ENCODE measurements at regions not wholly inside any gene's neighbourhood (a gene's known extent, or its start where the extent isn't known, plus 50 kb on each side); places are given as distances from the start of the nearest gene placed in this dataset.

DNA sequence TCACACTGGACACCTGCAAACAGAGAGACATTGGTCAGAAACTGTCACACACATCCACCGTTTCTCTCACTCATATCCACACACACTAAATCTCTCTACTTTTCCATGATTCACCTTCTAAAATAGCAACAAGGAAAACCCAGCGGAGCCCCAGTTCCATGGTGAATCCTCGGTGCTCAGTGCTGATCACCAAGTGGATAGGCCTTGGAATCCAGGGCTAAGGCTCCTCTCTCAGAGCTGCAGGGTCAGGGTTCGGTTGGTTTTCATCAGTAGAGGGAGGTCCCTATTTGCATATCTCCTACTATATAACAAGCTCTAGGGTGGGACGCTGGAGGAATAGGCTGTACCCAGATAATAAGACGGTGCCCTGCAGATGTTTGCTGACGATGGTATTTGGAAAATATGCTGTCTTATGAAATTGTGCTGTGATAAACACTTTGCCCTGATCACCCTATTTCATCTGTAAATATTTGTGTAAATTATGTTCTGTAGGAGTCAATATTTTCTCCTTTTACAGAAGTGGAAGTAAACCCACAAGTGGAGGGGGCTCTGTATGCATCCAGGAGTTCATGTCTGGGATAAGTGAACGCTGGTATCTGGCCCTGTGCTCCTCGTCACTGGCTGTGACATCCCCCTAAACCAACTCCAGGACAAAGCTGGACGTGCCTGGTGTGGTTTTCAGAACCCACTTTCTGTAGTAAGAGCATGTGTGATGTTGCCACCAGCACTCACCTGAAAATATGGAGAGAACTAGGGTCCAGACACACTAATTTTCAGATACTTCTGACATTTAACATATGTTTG, 709.2 kb downstream of the TMEM121 start:
- TF ChIP-seq ZBTB7A (CRISPR knock-in tag; IDR thresholded peaks at IDR 0.05) (no peak), POLR2A (IDR thresholded peaks at IDR 0.05; ENCODE audit: insufficient read depth in 1 of 2, low read depth in 2 of 2, low read length in 2 of 2) (no peak), SIN3A (IDR thresholded peaks at IDR 0.05; ENCODE audit: borderline replicate concordance, low read depth, low read length) (no peak), ZNF720 (CRISPR knock-in tag; IDR thresholded peaks at IDR 0.05) (no peak), GTF2F1 (IDR thresholded peaks at IDR 0.05; ENCODE audit: low read length) (no peak), ATF1 (CRISPR knock-in tag; IDR thresholded peaks at IDR 0.05) (no peak), ATF2 (CRISPR knock-in tag; IDR thresholded peaks at IDR 0.05) (no peak), ZNF891 (CRISPR knock-in tag; IDR thresholded peaks at IDR 0.05) (no peak), EZH2 (conservative IDR thresholded peaks at IDR 0.05; ENCODE audit: low read depth, low read length) (no peak)

Data from HepG2 (cell line).